Activated CD4-positive, alpha-beta memory T cell treated with anti-CD3 and anti-CD28 coated beads, Interleukin-2, amount 10 ng/mL, durations not matched to agents 7 days and 5 days (primary cell): ENCODE measurements at regions not wholly inside any gene's neighbourhood (a gene's known extent, or its start where the extent isn't known, plus 50 kb on each side); places are given as distances from the start of the nearest gene placed in this dataset.

Source experiments
- CTCF ChIA-PET: fragments of 350-600 bp; sonication (Branson Sonifier 250); formaldehyde crosslinking; loops from one replicate; lab custom pipeline; 2021; ENCODE audit warnings: antibody characterized with exemption, inconsistent platforms; lab: Charles Lee
- POLR2A ChIA-PET: fragments of 350-600 bp; sonication (Branson Sonifier 250); formaldehyde crosslinking; loops from one replicate; lab custom pipeline; 2021; ENCODE audit warnings: antibody characterized with exemption; lab: Charles Lee
- DNase-seq: peaks from one replicate; pipeline ENCODE4 v3.0.0-alpha.2; 2020
- H3K27ac Mint-ChIP-seq: one replicate; pipeline ENCODE4 v1.8.0; 2021; ENCODE audit warnings: mild to moderate bottlenecking, mixed read lengths
- H3K27me3 Mint-ChIP-seq: one replicate; pipeline ENCODE4 v1.8.0; 2021; ENCODE audit warnings: mixed read lengths
- H3K36me3 Mint-ChIP-seq: one replicate; pipeline ENCODE4 v1.8.0; 2021; ENCODE audit warnings: low read depth, mixed read lengths
- H3K4me1 Mint-ChIP-seq: one replicate; pipeline ENCODE4 v1.8.0; 2021; ENCODE audit warnings: mixed read lengths
- H3K4me3 Mint-ChIP-seq: one replicate; pipeline ENCODE4 v1.8.0; 2021; ENCODE audit warnings: mild to moderate bottlenecking, mixed read lengths
- H3K9me3 Mint-ChIP-seq: one replicate; pipeline ENCODE4 v1.8.0; 2021; ENCODE audit warnings: mixed read lengths

DNA sequence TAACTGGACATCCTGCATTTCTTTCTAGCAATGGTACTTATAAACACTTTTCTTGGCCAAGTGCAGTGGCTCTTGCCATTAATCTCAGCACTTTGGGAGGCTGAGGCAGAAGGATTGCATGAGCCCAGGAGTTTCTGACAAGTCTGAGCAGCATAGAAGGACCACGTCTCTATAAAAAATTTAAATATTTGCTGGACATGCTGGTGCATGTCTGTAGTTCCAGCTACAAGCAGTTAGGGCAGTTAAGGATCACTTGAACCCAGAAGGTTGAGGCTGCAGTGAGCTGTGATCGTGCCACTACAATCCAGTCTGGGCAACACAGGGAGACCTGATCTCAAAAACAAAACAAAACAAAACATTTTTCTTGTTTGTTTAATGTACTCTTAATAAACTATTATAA, 434.0 kb downstream of the PLA2G4A start:
- Mint-ChIP-seq H3K4me1 (no peaks in the 10 kb centered on the region), H3K27ac (no peak overlapping the region)
- POLR2A ChIA-PET, result no interaction called here

DNA sequence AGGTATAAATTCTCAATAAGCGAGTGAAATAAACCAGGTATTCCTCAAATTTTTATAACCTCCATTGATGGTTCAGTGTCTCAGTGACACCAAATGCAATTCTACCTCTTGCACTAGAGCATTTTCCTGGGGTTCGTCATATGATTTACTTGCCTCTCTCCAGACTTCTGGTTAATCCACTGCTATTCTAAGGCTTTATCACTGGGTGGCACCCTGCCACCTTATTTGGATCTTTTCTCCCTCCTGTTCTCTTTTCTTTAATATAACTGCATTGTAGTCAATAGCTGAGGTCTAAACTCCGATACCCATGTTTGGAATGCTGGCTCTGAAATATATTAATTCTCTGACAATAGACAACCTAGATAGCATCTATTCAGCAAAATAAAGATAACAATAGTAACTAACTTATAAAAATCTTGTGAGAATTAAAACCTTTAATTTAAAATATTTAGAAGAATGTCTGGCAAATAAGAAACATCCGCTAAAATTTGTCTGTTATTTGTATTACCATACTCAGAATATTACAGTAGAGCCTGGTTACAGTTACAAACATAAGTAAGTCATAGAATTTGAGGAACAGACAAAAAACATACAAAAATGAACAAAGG, 436.4 kb downstream of the PLA2G4A start:
- Mint-ChIP-seq H3K27ac (no peak overlapping the region), H3K36me3 (no peaks in the 10 kb centered on the region), H3K9me3 (no peaks in the 10 kb centered on the region), H3K4me3 (no peak overlapping the region), H3K4me1 (no peaks in the 10 kb centered on the region), H3K27me3 (no peaks in the 10 kb centered on the region)
- ChIA-PET POLR2A (no interaction called here), CTCF (no interaction called here)
- no peak for DNase-seq

More for the DNA sequence above, 434.0 kb downstream of the PLA2G4A start:
- H3K27me3 Mint-ChIP-seq, result no peaks in the 10 kb centered on the region
- peaks cover 2% of the 10 kb centered on the region for H3K9me3 Mint-ChIP-seq
- no peak for DNase-seq
- CTCF ChIA-PET, result no interaction called here
- H3K4me3 Mint-ChIP-seq, result no peak overlapping the region
- H3K36me3 Mint-ChIP-seq, result no peaks in the 10 kb centered on the region

DNA sequence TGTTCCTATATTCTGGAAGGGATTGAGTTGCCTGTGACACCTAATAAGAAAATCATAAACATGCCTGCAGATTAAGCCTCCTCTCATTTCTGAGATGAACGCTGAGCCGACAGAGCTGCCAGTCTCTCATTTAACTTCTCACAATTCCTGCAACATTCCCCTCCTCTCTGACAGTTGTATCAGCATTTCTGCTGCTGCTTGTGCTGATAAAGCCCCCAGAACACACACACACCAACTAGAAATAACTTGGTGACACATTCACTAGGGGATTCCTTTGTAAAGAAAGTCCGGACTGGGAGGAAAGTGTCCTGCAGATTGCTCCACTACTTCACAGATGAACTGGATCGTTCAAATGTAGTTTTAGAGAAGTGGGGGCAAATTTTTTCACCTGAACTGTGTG, 437.3 kb downstream of the PLA2G4A start:
- Mint-ChIP-seq H3K36me3 (no peaks in the 10 kb centered on the region), H3K4me3 (no peak overlapping the region), H3K27ac (no peak overlapping the region), H3K27me3 (no peaks in the 10 kb centered on the region), H3K9me3 (no peaks in the 10 kb centered on the region), H3K4me1 (no peaks in the 10 kb centered on the region)
- DNase-seq, result no peak
- CTCF ChIA-PET, result no interaction called here
- POLR2A ChIA-PET, result no interaction called here

DNA sequence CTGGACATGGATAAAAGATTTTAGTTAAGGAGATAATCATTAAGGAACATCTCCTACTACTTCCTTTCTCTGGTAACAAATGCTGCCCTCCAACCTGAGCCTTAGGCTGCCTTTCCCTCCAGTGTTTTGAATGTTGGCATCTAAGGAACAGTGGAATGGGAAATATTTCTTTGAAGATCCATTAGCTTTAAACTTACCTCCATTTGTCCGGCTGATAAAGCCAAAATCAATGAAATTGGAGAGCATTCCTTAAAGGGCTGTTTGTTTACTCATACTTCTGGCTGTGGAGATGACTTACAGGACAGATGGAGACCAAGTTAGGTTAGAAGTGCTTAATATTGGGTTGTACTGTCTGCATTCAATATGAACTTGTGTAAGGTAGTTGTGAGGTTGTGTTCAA, 439.1 kb downstream of the PLA2G4A start:
- no peaks in the 10 kb centered on the region for H3K27me3 Mint-ChIP-seq
- no peaks in the 10 kb centered on the region for H3K4me1 Mint-ChIP-seq
- CTCF ChIA-PET, result no interaction called here
- no peak overlapping the region for H3K4me3 Mint-ChIP-seq
- POLR2A ChIA-PET, result no interaction called here
- no peak overlapping the region for H3K27ac Mint-ChIP-seq
- no peaks in the 10 kb centered on the region for H3K36me3 Mint-ChIP-seq
- DNase-seq, result no peak
- no peaks in the 10 kb centered on the region for H3K9me3 Mint-ChIP-seq

GRCh38 chr1:187270256-187270655, 441.5 kb downstream of the PLA2G4A start:
- Mint-ChIP-seq H3K9me3 (no peaks in the 10 kb centered on the region), H3K4me3 (no peak overlapping the region), H3K27me3 (no peaks in the 10 kb centered on the region), H3K27ac (no peak overlapping the region), H3K4me1 (peaks cover 3% of the 10 kb centered on the region), H3K36me3 (no peaks in the 10 kb centered on the region)
- ChIA-PET POLR2A (no interaction called here), CTCF (no interaction called here)
- DNase-seq, result no peak

GRCh38 chr1:187275346-187275745, 446.6 kb downstream of the PLA2G4A start:
- CTCF ChIA-PET, result no interaction called here
- no peak for DNase-seq
- Mint-ChIP-seq H3K4me3 (no peak overlapping the region), H3K36me3 (no peaks in the 10 kb centered on the region), H3K4me1 (peaks cover 3% of the 10 kb centered on the region), H3K27ac (no peak overlapping the region), H3K9me3 (no peaks in the 10 kb centered on the region), H3K27me3 (no peaks in the 10 kb centered on the region)
- POLR2A ChIA-PET, result no interaction called here

- Mint-ChIP-seq H3K36me3 (no peaks in the 10 kb centered on the region), H3K27ac (no peak overlapping the region), H3K9me3 (no peaks in the 10 kb centered on the region), H3K4me3 (no peak overlapping the region), H3K27me3 (no peaks in the 10 kb centered on the region), H3K4me1 (peaks cover 3% of the 10 kb centered on the region)
- ChIA-PET CTCF (no interaction called here), POLR2A (no interaction called here)
- no peak for DNase-seq
Observed at GRCh38 chr1:187275985-187276575, 447.3 kb downstream of the PLA2G4A start.

- Mint-ChIP-seq H3K36me3 (no peaks in the 10 kb centered on the region), H3K4me1 (peaks cover 3% of the 10 kb centered on the region), H3K27ac (no peak overlapping the region), H3K4me3 (no peak overlapping the region), H3K9me3 (no peaks in the 10 kb centered on the region), H3K27me3 (no peaks in the 10 kb centered on the region)
- no peak for DNase-seq
- POLR2A ChIA-PET, result no interaction called here
- CTCF ChIA-PET, result no interaction called here
Observed at GRCh38 chr1:187276677-187277076, 447.9 kb downstream of the PLA2G4A start.

DNA sequence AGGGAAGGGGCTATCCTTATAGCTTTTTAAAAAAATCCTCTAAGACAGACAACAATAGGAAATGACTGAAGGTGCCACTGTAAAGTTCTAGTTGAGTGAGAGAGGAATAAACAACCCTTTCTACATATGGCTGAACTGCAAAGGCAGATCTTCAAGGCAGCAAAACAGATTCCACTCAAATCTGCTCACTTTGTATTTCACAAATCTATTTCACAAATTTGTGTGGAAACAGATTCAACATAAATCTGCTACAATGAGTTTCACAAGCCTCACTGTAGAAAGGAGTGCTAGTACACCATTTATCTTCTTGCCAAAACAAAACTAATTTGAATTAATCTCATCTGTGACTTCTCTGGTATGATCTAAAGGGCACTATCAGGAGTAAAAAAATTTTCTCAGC, 451.3 kb downstream of the PLA2G4A start:
- no peaks in the 10 kb centered on the region for H3K9me3 Mint-ChIP-seq
- no peak for DNase-seq
- no peak overlapping the region for H3K27ac Mint-ChIP-seq

DNA sequence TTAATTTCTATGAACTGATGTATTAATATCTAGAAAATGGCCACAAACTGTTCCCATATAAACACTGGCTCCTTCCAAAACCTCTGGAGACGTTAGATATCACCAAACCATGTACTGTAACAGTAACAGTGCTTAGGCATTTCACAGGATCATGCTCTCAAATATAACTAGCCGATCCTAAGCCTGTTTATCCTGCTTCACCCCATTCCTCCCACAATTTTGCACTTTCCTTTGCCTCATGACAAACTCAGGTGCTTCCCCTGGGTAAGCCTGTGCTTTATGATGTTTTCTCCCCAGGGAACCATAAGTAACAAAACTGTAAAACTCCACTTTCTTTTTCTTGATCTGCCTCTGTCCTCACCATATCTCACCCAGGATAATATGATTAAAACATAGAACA, 452.3 kb downstream of the PLA2G4A start:
- H3K27me3 Mint-ChIP-seq, result no peaks in the 10 kb centered on the region
- H3K27ac Mint-ChIP-seq, result no peak overlapping the region
- ChIA-PET POLR2A (no interaction called here), CTCF (no interaction called here)
- no peaks in the 10 kb centered on the region for H3K4me1 Mint-ChIP-seq
- no peak for DNase-seq
- H3K4me3 Mint-ChIP-seq, result no peak overlapping the region
- no peaks in the 10 kb centered on the region for H3K9me3 Mint-ChIP-seq
- no peaks in the 10 kb centered on the region for H3K36me3 Mint-ChIP-seq

More for the DNA sequence above, 451.3 kb downstream of the PLA2G4A start:
- Mint-ChIP-seq H3K4me1 (peaks cover under 1% of the 10 kb centered on the region), H3K27me3 (no peaks in the 10 kb centered on the region), H3K36me3 (no peaks in the 10 kb centered on the region), H3K4me3 (no peak overlapping the region)
- CTCF ChIA-PET, result no interaction called here
- POLR2A ChIA-PET, result no interaction called here

- Mint-ChIP-seq H3K9me3 (peaks cover 5% of the 10 kb centered on the region), H3K36me3 (no peaks in the 10 kb centered on the region), H3K27me3 (no peaks in the 10 kb centered on the region), H3K4me3 (no peak overlapping the region), H3K4me1 (no peaks in the 10 kb centered on the region), H3K27ac (no peak overlapping the region)
- CTCF ChIA-PET, result no interaction called here
- POLR2A ChIA-PET, result no interaction called here
- DNase-seq, result no peak
Observed at GRCh38 chr1:187283984-187284383, 455.2 kb downstream of the PLA2G4A start.

- no peak for DNase-seq
- POLR2A ChIA-PET, result no interaction called here
Observed at GRCh38 chr1:187294421-187295201, 465.9 kb downstream of the PLA2G4A start.

DNA sequence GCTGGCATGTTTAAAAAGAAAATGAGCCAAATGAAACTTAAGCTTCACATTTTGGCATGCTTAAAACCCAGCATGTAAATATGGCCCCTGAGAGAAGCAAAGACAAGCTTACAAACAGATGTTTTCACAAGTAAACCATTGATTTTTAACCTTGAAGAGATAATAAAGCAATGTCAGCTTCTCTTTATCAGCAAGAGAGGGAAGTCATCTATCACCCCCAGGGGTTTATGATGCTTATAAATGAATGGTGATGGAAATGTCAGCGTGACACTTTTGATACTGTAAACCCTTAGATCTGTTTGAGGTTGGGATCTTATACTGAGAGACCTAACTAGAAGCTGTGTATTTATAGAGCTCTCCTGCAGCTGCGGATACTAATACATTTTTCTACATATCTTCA, 471.3 kb downstream of the PLA2G4A start:
- Mint-ChIP-seq H3K4me1 (no peaks in the 10 kb centered on the region), H3K9me3 (peaks cover 3% of the 10 kb centered on the region), H3K36me3 (no peaks in the 10 kb centered on the region), H3K4me3 (no peak overlapping the region), H3K27ac (no peak overlapping the region), H3K27me3 (no peaks in the 10 kb centered on the region)
- ChIA-PET CTCF (no interaction called here), POLR2A (no interaction called here)
- DNase-seq, result no peak

More at GRCh38 chr1:187294421-187295201, 465.9 kb downstream of the PLA2G4A start:
- Mint-ChIP-seq H3K9me3 (peaks cover 4% of the 10 kb centered on the region), H3K36me3 (no peaks in the 10 kb centered on the region), H3K27me3 (no peaks in the 10 kb centered on the region), H3K4me3 (no peak overlapping the region), H3K27ac (no peak overlapping the region), H3K4me1 (no peaks in the 10 kb centered on the region)
- CTCF ChIA-PET, result no interaction called here
